SKM-1 treated with dmso at 0.1 percent for 144 hours (cell line): ENCODE measurements at regions not wholly inside any gene's neighbourhood (a gene's known extent, or its start where the extent isn't known, plus 50 kb on each side); places are given as distances from the start of the nearest gene placed in this dataset.
"Not testable (repeated sequence)": the region's sequence is repeated elsewhere in the genome, so short reads cannot be mapped to it uniquely, and the experiment has no call there.

ENCODE experiments used
- DNase-seq: peaks from one replicate; lab custom pipeline; 2025; ENCODE audit not compliant: unreplicated experiment; lab: John Stamatoyannopoulos, UW

- DNase-seq = no peak
Measured at GRCh38 chr10:64636461-64636860, 1115.3 kb downstream of the REEP3 start.

- DNase-seq = no peak
Measured at GRCh38 chr10:64637939-64638338, 1116.7 kb downstream of the REEP3 start.

DNA sequence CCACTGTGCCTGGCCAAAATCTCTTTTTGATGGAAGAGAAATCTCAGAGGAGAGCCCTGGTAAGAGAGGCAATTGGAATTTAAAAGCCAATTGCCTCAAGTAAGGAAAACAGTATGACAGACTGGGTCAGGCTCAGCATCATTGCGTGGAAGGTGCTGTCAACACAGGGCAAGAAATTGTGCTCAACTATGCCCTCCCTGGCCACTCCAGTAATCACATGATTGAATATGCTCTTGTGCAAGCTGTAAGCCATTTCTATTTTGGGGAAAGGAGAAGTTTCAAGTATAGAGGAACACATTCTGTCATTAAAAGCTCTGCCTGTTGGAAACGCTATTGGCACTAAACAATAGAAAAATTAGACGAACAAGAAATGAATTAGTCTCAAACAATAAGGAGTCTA, 1127.7 kb downstream of the REEP3 start:
- peak; percentile 94 for DNase-seq

DNA sequence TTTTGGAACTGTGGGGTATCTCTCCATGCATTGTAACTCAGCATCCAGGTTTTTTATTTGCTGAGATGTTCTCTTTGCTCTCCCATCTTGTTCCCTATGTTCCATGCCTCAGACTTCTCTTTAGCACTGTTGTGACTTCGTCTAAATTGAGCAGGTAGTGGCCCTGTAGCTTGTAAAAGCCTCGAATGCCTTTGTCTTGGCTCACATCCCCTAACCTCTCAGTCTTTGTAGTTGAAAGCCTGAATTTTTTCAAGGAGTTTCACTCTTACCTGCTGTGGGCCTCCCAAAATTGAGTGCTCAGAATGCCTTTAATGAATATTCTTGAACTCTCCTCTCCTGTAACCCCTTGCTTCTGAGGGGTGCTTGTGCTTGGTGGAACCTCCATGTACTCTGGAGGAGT, 1137.3 kb downstream of the REEP3 start:
- no peak for DNase-seq

DNA sequence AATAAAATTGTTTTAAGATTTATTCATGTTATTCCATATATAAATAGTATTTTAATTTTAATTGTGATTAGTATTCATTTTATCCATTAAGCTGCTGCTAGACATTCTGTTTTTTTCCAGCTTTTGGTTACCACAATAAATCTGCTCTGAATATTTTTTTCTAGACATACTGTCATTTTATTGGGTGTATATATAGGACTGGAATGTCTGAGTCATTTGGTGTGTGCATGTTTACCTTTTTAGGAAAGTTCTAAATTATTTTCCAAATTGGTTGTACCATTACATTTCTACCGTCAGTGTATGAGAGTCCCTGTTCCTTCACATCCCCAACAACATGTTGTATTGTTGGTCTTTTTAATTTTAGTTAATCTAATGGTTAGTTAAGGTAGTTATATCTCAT, 1138.1 kb downstream of the REEP3 start:
- DNase-seq = no peak

DNA sequence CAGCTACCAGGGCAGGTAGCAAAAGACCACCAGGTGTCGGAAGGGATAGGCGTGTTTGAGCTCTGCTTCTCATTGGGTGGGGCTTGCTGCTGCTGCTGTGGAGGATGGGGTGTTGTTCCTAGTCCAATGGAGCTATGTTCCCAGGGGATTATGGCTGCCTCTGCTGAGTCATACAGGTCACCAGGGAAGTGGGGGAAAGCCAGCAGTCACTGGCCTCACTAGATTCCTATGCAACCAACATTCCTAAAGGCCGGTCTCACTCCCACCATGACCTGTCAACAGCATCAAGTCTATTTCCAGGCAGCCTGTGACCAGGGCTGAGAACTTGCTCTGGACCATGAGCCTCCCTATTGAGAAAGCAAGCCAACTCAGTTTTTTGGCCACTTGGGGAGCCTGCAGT, 1160.8 kb downstream of the REEP3 start:
- no peak for DNase-seq

- DNase-seq = no peak
Measured at GRCh38 chr10:64690194-64690593, 1169.0 kb downstream of the REEP3 start.

DNA sequence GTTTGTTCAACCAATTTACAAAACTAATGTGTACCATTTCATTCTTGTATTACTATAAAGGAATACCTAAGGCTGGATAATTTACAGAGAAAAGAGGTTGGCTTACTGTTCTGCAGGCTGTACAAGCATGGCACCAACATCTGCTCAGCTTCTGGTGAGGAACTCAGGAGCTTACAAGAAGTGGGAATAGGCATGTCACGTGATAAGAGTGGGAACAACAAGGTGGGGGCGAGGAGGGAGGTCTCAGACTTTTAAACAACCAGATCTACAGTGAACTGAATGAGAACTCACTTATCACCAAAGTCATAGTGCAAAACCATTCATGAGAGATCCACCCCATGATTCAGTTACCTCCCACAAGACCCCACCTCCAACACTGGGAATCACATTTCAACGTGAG, 1178.0 kb downstream of the REEP3 start:
- DNase-seq = no peak

GRCh38 chr10:64702086-64702485, 1180.9 kb downstream of the REEP3 start:
- DNase-seq = not testable (repeated sequence)

DNA sequence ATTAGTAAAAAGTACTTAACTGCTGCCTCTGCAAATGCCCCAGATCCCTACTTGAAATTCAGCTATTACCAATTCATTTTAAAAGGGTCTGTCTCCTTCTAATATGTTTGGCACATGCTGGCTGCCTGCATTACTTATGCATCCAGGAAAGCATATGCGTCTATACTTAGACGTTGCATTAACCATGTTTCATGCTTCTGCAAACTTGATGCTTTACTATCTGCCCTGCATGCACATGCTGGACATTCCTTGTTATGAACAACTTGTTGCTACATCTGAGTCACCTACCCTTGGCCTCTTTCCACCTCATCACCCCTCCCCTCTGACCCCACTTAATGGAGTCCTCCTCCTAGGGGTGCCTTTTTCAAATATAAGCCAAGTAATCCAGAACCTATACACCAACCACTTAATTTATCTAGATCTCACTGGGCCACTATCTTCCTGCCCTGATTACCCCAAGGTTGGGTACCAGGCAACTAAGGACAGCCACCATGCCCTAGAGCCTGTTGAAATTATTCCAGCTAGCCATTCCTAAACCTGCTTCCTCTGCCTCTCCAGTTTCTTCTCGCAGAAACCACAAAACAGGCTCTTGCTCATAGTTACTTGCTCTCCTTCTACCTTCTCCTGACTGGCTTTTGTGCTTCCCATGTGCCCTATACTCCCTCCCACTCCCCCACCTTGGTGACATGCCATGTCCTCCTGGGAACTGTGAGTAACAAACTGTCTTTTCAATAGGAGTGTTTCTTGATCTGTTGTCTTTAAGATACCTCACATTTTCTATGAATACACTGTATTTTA, 1187.9 kb downstream of the REEP3 start:
- no peak for DNase-seq

GRCh38 chr10:64726466-64726865, 1205.3 kb downstream of the REEP3 start:
- no peak for DNase-seq

- DNase-seq = no peak
Measured at GRCh38 chr10:64731016-64731415, 1209.8 kb downstream of the REEP3 start.

GRCh38 chr10:64732372-64732957, 1211.3 kb downstream of the REEP3 start:
- peak; percentile 42 for DNase-seq

GRCh38 chr10:64733980-64734379, 1212.8 kb downstream of the REEP3 start:
- DNase-seq = no peak

DNA sequence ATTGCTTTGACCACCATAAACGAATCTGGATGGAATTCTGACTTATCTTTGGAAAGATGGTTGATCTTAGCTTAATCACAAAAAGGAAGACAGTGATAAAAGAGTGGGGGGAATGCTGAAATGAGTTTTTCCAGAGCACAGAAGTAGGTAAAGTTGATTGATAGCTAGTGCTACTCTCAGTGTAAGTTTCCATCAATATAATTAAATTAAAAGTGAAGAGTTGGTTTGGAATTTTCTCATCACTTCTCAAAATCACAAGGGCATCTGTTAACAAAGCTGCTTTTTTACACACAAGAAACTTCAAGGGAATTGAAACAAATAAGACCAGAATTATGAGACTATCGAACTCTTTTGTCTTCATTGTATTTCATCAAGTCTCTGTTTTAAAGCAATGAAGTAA, 1217.3 kb downstream of the REEP3 start:
- DNase-seq = no peak

GRCh38 chr10:64745565-64745964, 1224.4 kb downstream of the REEP3 start:
- DNase-seq = no peak

GRCh38 chr10:64750672-64751071, 1229.5 kb downstream of the REEP3 start:
- no peak for DNase-seq

DNA sequence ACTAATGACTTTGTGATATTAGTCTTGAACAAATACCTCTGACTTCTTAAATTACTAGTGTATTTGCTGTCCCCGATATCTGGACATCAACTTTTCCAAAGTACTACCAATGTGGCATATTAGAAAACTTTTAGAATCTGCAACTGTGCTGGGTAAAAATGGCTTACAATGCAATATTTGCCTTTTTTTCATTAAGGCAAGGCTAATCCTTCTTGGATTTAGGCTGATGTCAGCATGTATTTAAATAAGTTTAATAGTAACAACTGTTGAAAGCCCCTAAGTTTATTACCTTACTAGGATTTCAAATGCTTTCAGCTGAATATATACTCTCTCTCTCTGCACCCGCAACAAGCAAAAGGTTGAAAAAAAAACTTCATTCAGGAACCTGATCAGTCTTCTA, 1232.3 kb downstream of the REEP3 start:
- no peak for DNase-seq

DNA sequence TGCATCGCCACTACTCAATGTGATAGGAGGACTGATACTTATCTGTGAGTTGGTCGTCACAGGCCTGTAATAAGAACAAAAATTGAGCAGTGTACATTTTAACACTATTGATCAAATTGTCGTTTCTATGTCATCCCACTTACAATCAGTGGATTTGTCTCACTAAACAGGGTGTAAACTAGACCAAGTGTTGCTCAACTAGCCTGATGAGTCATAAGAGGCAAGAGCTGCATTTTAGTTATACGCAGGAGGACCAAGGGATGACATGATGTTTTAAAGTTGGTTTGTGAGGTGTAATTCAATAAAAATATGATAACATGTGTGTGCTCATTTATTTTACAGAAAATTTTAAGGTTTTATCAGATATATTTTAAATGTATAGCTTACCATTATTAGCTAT, 1239.2 kb downstream of the REEP3 start:
- no peak for DNase-seq

GRCh38 chr10:64762861-64763260, 1241.7 kb downstream of the REEP3 start:
- no peak for DNase-seq

DNA sequence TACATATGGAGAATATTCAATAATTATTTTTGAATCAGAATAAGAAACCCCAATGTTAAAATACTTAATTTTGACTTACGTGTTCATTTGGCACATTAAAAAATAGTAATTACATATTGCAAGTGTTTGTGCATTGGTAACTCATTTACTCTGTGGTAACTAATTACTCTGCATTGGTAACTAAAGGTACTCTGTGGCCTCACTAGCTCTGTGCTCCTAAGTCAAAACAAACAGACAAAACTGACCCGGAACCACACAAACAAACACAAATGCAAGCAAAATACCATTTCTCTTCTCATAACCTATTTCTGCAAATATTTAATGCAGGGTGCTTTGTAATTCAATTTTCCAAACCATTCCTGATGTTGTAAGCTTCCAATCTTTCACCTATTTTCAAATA, 1244.3 kb downstream of the REEP3 start:
- no peak for DNase-seq

GRCh38 chr10:64771253-64772050, 1250.3 kb downstream of the REEP3 start:
- no peak for DNase-seq
